Gastroesophageal sphincter (tissue), 3 donors: ENCODE measurements at regions not wholly inside any gene's neighbourhood (a gene's known extent, or its start where the extent isn't known, plus 50 kb on each side); places are given as distances from the start of the nearest gene placed in this dataset.
"Not testable (repeated sequence)": the region's sequence is repeated elsewhere in the genome, so short reads cannot be mapped to it uniquely, and the experiment has no call there.

Experiments
- EP300 ChIP-seq: sonication (generic); formaldehyde crosslinking; IDR thresholded peaks from one replicate; pipeline ENCODE4 v1.6.1; 2017; ENCODE audit warnings: antibody characterized with exemption, mild to moderate bottlenecking
- POLR2AphosphoS5 ChIP-seq: sonication (generic); formaldehyde crosslinking; IDR thresholded peaks from one replicate; pipeline ENCODE4 v1.6.1; 2017; ENCODE audit warnings: antibody characterized with exemption
- TF ChIP-seq, protein P1 (sequence below), 4 experiments: fragments of 200-600 bp in 2 of 4; fragments of 450-650 bp in 2 of 4; sonication (generic) in 1 of 4; IDR thresholded peaks; one replicate each; pipeline ENCODE4 v1.5.1; 2017 to 2019; ENCODE audit warnings: antibody characterized with exemption in 4 of 4, mild to moderate bottlenecking in 2 of 4, moderate library complexity in 2 of 4

DNA sequence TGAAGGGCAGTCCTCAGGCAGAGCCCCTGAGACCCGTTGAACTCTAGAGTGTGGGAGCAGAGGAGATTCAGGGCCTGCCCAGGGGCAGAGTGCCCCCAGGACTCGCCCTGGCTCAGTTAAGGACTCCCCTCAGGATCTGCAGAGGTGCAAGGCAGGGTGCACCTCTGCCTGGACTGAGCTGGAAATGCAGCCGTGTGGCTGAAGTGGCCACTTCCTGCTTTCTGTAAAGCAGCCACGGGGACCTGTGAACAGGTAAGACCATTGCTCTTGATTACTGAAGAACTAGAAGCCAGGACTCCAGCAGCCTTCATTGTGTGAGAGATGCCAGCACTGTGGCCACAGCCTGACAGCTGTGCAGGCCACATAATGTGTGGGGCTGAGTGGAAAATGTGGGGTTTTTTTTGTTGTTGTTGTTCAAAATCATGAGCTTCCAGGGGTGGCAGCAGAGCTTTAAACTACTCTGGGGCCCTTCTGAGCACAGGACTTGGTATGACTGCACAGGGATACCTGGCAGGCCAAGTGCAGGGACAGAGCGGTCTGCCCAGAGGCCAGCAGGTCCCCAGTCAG is 339.8 kb downstream of the CACNA1B start:
- TF ChIP-seq, protein P1, sequence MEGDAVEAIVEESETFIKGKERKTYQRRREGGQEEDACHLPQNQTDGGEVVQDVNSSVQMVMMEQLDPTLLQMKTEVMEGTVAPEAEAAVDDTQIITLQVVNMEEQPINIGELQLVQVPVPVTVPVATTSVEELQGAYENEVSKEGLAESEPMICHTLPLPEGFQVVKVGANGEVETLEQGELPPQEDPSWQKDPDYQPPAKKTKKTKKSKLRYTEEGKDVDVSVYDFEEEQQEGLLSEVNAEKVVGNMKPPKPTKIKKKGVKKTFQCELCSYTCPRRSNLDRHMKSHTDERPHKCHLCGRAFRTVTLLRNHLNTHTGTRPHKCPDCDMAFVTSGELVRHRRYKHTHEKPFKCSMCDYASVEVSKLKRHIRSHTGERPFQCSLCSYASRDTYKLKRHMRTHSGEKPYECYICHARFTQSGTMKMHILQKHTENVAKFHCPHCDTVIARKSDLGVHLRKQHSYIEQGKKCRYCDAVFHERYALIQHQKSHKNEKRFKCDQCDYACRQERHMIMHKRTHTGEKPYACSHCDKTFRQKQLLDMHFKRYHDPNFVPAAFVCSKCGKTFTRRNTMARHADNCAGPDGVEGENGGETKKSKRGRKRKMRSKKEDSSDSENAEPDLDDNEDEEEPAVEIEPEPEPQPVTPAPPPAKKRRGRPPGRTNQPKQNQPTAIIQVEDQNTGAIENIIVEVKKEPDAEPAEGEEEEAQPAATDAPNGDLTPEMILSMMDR (IDR thresholded peaks at IDR 0.05): not testable (repeated sequence)
- not testable (repeated sequence) for TF ChIP-seq POLR2AphosphoS5, EP300
